ENCODE measurements at regions not wholly inside any gene's neighbourhood (a gene's known extent, or its start where the extent isn't known, plus 50 kb on each side); places are given as distances from the start of the nearest gene placed in this dataset.

DNA sequence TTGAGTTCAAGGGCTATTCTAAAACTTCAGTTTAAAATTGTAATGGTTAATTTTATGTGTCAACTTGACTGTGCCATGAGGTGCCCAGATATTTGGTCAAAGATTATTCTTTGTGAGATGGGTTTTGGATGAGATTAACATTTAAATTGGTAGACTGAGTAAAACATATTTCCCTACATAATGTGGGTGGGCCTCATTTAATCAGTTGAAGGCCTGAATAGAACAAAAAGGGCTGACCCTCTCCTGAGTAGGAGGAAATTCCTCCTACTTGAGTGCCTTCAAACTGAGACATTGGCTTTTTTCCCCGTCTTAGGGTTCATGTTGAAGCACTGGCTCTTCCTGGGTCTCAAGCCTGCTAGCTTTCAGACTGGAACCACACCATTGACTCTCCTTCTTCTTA is 89.6 kb upstream of the FAM9A start:
- Histone ChIP-seq H3K27ac (no peak overlapping the region), H3K27me3 (ENCODE audit: low read depth) (no peaks in the 10 kb centered on the region), H3K36me3 (no peaks in the 10 kb centered on the region), H3K4me1 (no peaks in the 10 kb centered on the region), H3K4me3 (no peak overlapping the region), H3K9me3 (no peaks in the 10 kb centered on the region)
- DNase-seq (no peak), ATAC-seq (no peak)
- TF ChIP-seq CTCF (IDR thresholded peaks at IDR 0.05): no peak
- intact Hi-C loops (cut with DNase I): no loop called here

DNA sequence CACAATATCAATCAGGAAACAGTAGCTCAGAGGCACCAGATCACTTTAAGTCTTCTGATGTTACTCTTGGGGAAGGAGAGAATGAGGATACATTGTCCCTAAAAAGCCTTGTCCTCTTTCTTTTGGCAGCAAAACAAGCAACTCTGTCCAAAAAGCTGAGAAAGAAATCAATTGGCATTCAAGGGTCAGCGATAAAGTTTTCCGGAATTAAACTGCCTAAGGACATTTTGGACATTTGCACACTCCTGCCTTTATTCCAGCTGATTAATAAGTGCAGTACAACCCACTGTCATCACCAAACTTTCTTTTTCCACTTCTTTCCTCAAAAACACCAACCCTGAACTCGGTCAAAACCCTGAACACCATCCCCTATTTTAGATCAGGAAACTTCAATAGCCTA is 85.8 kb upstream of the FAM9A start:
- TF ChIP-seq CTCF (IDR thresholded peaks at IDR 0.05): no peak
- no peak for ATAC-seq

DNA sequence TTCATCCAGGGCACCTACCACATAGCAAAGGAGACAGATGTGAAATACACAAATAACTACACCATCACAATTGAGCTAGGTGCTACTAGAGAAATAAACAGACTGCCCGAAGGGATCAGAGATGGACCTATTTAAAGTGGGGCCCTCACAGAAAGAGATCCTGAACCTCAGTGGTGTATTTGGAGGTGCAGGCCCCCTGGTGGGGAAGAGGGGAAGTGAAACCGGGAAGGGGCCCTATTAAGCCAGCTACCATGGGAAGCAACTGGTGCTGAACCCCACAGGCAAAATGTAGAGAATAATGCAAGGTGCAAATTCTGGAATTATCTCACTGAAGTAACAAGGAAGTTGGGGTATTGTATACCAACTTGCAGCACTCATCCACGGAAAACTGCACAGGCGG is 78.6 kb upstream of the FAM9A start:
- ATAC-seq (peak in 1 of 2 donors; percentile 50), DNase-seq (peak; percentile 24)
- Histone ChIP-seq H3K4me1 (no peaks in the 10 kb centered on the region), H3K27me3 (ENCODE audit: low read depth) (no peaks in the 10 kb centered on the region), H3K9me3 (no peaks in the 10 kb centered on the region), H3K27ac (no peak overlapping the region), H3K36me3 (no peaks in the 10 kb centered on the region), H3K4me3 (no peak overlapping the region)
- intact Hi-C loops (cut with DNase I): no loop called here
- TF ChIP-seq CTCF (IDR thresholded peaks at IDR 0.05): peak; percentile 52

More for the DNA sequence above, 85.8 kb upstream of the FAM9A start:
- Histone ChIP-seq H3K36me3 (no peaks in the 10 kb centered on the region), H3K27ac (no peak overlapping the region), H3K4me3 (no peak overlapping the region), H3K27me3 (ENCODE audit: low read depth) (no peaks in the 10 kb centered on the region), H3K9me3 (no peaks in the 10 kb centered on the region), H3K4me1 (no peaks in the 10 kb centered on the region)
- intact Hi-C loops (cut with DNase I): no loop called here
- DNase-seq: no peak

DNA sequence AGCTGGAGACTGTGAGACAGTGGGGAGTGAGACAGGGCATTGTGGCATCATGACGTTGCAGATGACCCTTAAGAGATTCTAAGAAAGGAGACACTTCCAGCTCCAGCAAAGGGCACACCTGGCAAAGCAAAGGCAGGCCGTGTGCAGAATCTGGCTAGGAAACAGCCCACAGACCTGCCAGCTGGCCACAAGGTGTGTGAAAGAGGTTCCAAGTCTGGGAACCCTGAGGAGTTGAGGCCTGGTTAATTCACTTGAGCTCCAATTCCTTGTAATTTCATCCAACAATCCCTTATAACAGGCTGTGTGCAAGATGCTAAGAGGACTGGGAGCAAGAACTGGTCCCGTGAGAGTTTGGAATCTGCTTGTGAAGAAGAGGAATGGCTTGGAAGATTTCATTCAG is 72.8 kb upstream of the FAM9A start:
- no peak for ATAC-seq
- H3K27me3 ChIP-seq (ENCODE audit: low read depth): no peaks in the 10 kb centered on the region
- TF ChIP-seq CTCF (IDR thresholded peaks at IDR 0.05): no peak
- DNase-seq: no peak
- no peaks in the 10 kb centered on the region for H3K4me1 ChIP-seq
- no peaks in the 10 kb centered on the region for H3K36me3 ChIP-seq
- no peak overlapping the region for H3K4me3 ChIP-seq
- H3K9me3 ChIP-seq: no peaks in the 10 kb centered on the region
- H3K27ac ChIP-seq: no peak overlapping the region
- intact Hi-C loops (cut with DNase I): no loop called here

DNA sequence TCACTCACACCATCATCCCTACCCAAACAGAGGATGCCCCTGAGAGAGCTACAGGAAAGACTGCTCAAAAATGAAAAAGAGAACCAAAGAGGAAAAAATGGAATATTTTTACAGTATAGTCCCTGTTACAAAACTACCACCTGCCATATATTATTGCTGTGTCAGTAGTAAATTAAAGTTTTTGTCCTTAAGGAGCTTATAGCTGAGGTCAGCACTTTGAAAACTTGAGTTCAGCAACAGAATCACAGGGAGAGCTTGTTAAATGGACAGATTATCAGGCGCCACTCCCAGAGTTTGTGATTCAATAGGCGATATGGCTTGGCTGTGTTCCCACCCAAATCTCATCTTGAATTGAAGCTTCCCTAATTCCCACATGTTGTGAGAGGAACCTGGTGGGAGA is 71.9 kb upstream of the FAM9A start:
- intact Hi-C loops (cut with DNase I): no loop called here
- ATAC-seq (no peak), DNase-seq (no peak)
- no peaks in the 10 kb centered on the region for H3K36me3 ChIP-seq
- H3K4me3 ChIP-seq: no peak overlapping the region
- no peaks in the 10 kb centered on the region for H3K27me3 ChIP-seq (ENCODE audit: low read depth)
- H3K9me3 ChIP-seq: no peaks in the 10 kb centered on the region
- H3K4me1 ChIP-seq: no peaks in the 10 kb centered on the region
- TF ChIP-seq CTCF (IDR thresholded peaks at IDR 0.05): no peak
- no peak overlapping the region for H3K27ac ChIP-seq

- DNase-seq (no peak), ATAC-seq (no peak)
- Histone ChIP-seq H3K36me3 (no peaks in the 10 kb centered on the region), H3K27me3 (ENCODE audit: low read depth) (no peaks in the 10 kb centered on the region), H3K4me1 (no peaks in the 10 kb centered on the region), H3K27ac (no peak overlapping the region), H3K9me3 (no peaks in the 10 kb centered on the region), H3K4me3 (no peak overlapping the region)
- no peak for TF ChIP-seq CTCF (IDR thresholded peaks at IDR 0.05)
- intact Hi-C loops (cut with DNase I): no loop called here
These were observed 69.2 kb upstream of the FAM9A start for GRCh38 chrX:8870411-8870810.

Measured in lower lobe of right lung (tissue), 2 donors.